GM21528 (cell line): ENCODE measurements at regions not wholly inside any gene's neighbourhood (a gene's known extent, or its start where the extent isn't known, plus 50 kb on each side); places are given as distances from the start of the nearest gene placed in this dataset.
"Not testable (repeated sequence)": the region's sequence is repeated elsewhere in the genome, so short reads cannot be mapped to it uniquely, and the experiment has no call there.

ENCODE experiments used
- ATAC-seq: cut with Tn5 transposase; IDR thresholded peaks from one replicate; pipeline ENCODE4 v1.9.1; 2021; ENCODE audit warnings: mild to moderate bottlenecking, moderate library complexity; ENCODE audit not compliant: unreplicated experiment, low FRiP score

DNA sequence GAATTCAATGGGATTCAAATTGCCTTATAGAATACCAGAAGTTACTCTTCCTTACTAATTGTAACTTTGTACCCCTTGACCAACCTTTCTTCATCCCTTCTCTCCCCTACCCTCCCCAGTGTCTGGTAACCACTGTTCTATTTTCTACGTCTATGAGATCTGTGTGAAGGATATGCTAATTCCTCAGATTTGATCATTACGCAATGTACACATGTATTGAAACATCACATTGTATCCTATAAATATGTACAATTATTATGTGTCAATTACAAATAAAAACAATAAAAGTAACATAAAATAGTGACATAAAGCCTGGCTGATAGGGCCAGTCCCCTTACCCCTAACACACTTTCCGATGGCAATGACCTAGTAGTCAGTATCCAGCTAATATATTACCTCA lies 95.1 kb upstream of the GRIA3 start:
- no peak for ATAC-seq

DNA sequence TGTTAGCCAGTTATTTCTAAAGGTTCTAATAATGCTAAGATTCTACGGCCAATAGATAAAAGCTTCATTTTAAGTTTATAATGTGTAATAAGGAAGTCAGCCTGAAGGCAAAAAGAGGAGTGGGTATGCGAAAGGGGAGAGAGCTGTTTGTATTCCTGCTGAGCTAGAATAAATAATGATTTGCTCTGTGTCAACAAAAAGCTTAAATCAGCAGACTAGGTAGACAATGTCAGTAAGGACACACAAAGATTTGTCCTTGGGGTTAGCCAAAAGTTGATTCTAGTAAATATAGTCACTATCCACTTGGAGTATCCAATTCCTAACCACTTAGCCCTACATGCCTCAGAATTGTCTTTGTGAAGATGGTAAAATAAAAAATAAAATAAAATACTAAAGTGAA lies 90.3 kb upstream of the GRIA3 start:
- no peak for ATAC-seq

DNA sequence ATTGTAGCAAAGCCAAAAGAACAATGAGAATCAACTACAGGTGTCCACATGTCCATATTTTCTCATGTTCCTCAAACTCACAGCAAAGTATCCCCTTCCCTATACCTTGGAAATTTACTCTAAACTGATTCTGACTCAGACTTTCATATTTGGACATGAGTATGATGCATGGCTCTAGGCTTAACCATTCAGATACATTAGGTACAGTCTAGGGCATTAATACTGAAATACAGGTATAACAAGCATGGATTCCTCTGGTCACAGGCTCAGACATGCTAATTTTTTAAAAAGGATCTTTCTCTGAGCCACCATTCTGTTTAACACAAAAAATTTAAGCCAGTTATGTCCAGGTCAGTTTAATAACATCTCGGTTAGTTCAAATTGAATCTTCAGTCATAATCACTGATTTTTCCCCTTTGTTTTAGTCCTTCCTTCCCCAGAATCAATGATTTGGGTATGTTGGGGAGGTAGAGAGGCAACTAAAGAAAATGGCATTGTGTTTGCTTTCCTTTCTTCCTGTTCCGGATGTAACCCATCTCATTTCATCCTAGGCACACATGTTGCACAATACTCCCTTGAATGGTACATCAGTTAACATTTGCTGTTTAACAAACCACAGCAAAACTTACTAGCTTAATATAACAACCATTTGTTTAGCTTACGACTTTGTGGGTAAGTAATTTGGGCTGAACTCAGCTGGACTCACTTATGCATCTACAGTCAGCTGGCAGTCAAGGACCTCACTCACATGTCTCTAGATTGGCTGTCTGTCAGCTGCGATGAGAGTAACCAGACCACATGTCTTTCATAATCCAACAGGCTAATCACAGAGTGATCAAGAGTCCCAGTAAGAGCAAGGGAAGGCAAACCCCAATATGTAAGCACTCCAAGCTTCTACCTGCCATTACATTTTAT lies 75.3 kb upstream of the GRIA3 start:
- ATAC-seq = no peak

DNA sequence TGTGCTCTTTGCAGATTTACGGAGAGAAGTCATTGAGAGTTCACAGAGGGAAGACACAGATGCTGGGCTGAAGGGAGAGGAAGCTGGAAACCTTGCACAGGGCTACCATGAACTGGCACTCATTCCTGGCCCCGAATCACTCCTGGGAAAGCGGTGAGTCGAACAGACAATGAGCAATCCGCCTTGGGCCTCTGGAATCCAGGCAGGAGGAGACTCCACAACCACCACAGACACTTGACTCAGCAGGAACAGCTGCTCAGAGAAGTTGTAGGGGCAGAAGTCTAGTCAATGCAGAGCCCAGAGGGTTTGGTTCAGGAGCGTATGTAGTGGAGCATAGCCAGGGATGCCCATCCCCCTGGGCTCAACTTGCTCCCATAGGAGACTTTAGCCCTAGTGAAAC lies 62.8 kb upstream of the GRIA3 start:
- no peak for ATAC-seq

DNA sequence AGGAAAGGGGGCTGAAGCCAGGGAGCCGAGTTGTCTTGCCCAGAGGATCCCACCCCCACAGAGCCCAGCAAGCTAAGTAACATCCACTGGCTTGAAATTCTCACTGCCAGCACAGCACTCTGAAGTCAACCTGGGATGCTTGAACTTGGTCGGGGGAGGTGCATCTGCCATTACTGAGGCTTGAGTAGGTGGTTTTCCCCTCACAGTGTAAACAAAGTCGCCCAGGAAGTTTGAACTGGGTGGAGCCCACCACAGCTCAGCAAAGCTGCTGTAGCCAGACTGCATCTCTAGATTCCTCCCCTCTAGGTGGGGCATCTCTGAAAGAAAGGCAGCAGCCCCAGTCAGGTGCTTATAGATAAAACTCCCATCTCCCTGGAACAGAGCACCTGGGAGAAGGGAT lies 54.3 kb upstream of the GRIA3 start:
- ATAC-seq = not testable (repeated sequence)
